IMR-90 (cell line): ENCODE measurements at regions not wholly inside any gene's neighbourhood (a gene's known extent, or its start where the extent isn't known, plus 50 kb on each side); places are given as distances from the start of the nearest gene placed in this dataset.

ENCODE experiments used
- ATAC-seq: fragments of 200-7000 bp; cut with Tn5 transposase; 2 replicates; pipeline ENCODE4 v1.9.1; 2020; ENCODE audit warnings: low read depth, mild to moderate bottlenecking, moderate library complexity
- BruUV-seq: library from RNA; stranded (reverse); fragments of 400-500 nt; replicated peaks from 2 replicates; lab custom pipeline; 2021; lab: Mats Ljungman, UMichigan
- CTCF ChIA-PET: fragments of 300-600 bp; formaldehyde crosslinking; extraction: SDS; loops from one replicate; lab custom pipeline; 2021; ENCODE audit warnings: antibody characterized with exemption; lab: Yijun Ruan, JAX
- POLR2A ChIA-PET: fragments of 300-600 bp; sonication (Branson Sonifier 250); formaldehyde crosslinking; loops from one replicate; lab custom pipeline; 2022; ENCODE audit warnings: antibody characterized with exemption; ENCODE audit not compliant: unreplicated experiment; lab: Charles Lee
- DNase-seq: peaks from one replicate; pipeline ENCODE4 v3.0.0; 2013
- H2AFZ ChIP-seq: replicated peaks from 2 replicates; pipeline ENCODE3; 2013; ENCODE audit warnings: low read length, mild to moderate bottlenecking; ENCODE audit not compliant: poor library complexity
- H2AK5ac ChIP-seq: 2 replicates; pipeline ENCODE4 v1.6.1; 2013; ENCODE audit warnings: low read depth, low read length, inconsistent platforms
- H2AK9ac ChIP-seq: replicated peaks from 2 replicates; pipeline ENCODE3; 2013; ENCODE audit warnings: mild to moderate bottlenecking, low read depth, low read length, moderate library complexity; ENCODE audit not compliant: poor library complexity
- H2BK120ac ChIP-seq: 2 replicates; pipeline ENCODE4 v1.6.1; 2013; ENCODE audit warnings: low read depth, low read length, inconsistent platforms
- H2BK15ac ChIP-seq: 3 replicates; pipeline ENCODE4 v1.6.1; 2013; ENCODE audit warnings: low read depth, low read length, inconsistent platforms
- H2BK20ac ChIP-seq: 2 replicates; pipeline ENCODE4 v1.6.1; 2013; ENCODE audit warnings: low read depth, mild to moderate bottlenecking, inconsistent platforms, low read length, moderate library complexity
- H2BK5ac ChIP-seq: 2 replicates; pipeline ENCODE4 v1.6.1; 2013; ENCODE audit warnings: mild to moderate bottlenecking, low read depth, low read length, inconsistent platforms; ENCODE audit not compliant: poor library complexity, severe bottlenecking
- H3K14ac ChIP-seq: replicated peaks from 2 replicates; pipeline ENCODE4 v1.6.1; 2013; ENCODE audit warnings: low read depth, low read length, inconsistent platforms
- H3K18ac ChIP-seq: 2 replicates; pipeline ENCODE4 v1.6.1; 2013; ENCODE audit warnings: low read depth, low read length, control low read depth
- H3K23ac ChIP-seq: 2 replicates; pipeline ENCODE4 v1.6.1; 2013; ENCODE audit warnings: low read depth, low read length, inconsistent platforms
- H3K27ac ChIP-seq: 2 replicates; pipeline ENCODE4 v1.5.1; 2013; ENCODE audit warnings: mild to moderate bottlenecking, control low read depth, low read length; ENCODE audit not compliant: insufficient read depth
- H3K27me3 ChIP-seq: 2 replicates; pipeline ENCODE4 v1.6.1; 2013; ENCODE audit warnings: low read length; ENCODE audit not compliant: control insufficient read depth, insufficient read depth
- H3K36me3 ChIP-seq: 2 replicates; pipeline ENCODE4 v1.6.1; 2013; ENCODE audit warnings: low read length, mixed read lengths; ENCODE audit not compliant: control insufficient read depth, insufficient read depth
- H3K4ac ChIP-seq: 2 replicates; pipeline ENCODE4 v1.6.1; 2013; ENCODE audit warnings: low read depth, low read length, inconsistent platforms
- H3K4me1 ChIP-seq: 2 replicates; pipeline ENCODE4 v1.6.1; 2013; ENCODE audit warnings: low read length, mixed read lengths; ENCODE audit not compliant: control insufficient read depth, insufficient read depth
- H3K4me2 ChIP-seq: 2 replicates; pipeline ENCODE4 v1.6.1; 2013; ENCODE audit warnings: low read depth, mild to moderate bottlenecking, control low read depth, low read length, moderate library complexity
- H3K4me3 ChIP-seq: 2 replicates; pipeline ENCODE4 v1.5.1; 2013; ENCODE audit warnings: low read depth, mild to moderate bottlenecking, control low read depth, low read length, moderate library complexity; ENCODE audit not compliant: insufficient read depth
- H3K56ac ChIP-seq: 2 replicates; pipeline ENCODE4 v1.6.1; 2013; ENCODE audit warnings: low read length, inconsistent platforms; ENCODE audit not compliant: insufficient read depth; ENCODE audit errors: extremely low read depth
- H3K79me1 ChIP-seq, 2 experiments: 2 replicates each; pipeline ENCODE4 v1.6.1; 2013; ENCODE audit warnings: low read length in 2 of 2, inconsistent platforms in 1 of 2, low read depth in 1 of 2
- H3K9ac ChIP-seq: 2 replicates; pipeline ENCODE4 v1.6.1; 2013; ENCODE audit warnings: low read depth, low read length, control low read depth
- H3K9me1 ChIP-seq: 2 replicates; pipeline ENCODE4 v1.6.1; 2013; ENCODE audit warnings: low read length, inconsistent platforms; ENCODE audit not compliant: insufficient read depth
- H3K9me3 ChIP-seq: 2 replicates; pipeline ENCODE4 v1.6.1; 2013; ENCODE audit warnings: low read length; ENCODE audit not compliant: control insufficient read depth, insufficient read depth
- H4K20me1 ChIP-seq: 2 replicates; pipeline ENCODE4 v1.6.1; 2013; ENCODE audit warnings: low read length, inconsistent platforms; ENCODE audit not compliant: insufficient read depth
- H4K5ac ChIP-seq: 2 replicates; pipeline ENCODE4 v1.6.1; 2013; ENCODE audit warnings: mild to moderate bottlenecking, low read depth, low read length, control low read depth
- H4K8ac ChIP-seq, 2 experiments: 2 replicates each; pipeline ENCODE4 v1.6.1; 2013; ENCODE audit warnings: low read depth in 2 of 2, low read length in 2 of 2, control low read depth in 1 of 2, inconsistent platforms in 1 of 2
- H4K91ac ChIP-seq: 2 replicates; pipeline ENCODE4 v1.6.1; 2013; ENCODE audit warnings: low read depth, low read length, inconsistent platforms; ENCODE audit not compliant: insufficient read depth
- CHD1 ChIP-seq: IDR thresholded peaks from 2 replicates; pipeline ENCODE4 v1.6.1; 2012; ENCODE audit warnings: low read depth, low read length, improper control_type of control experiment
- CTCF ChIP-seq: conservative IDR thresholded peaks from 2 replicates; pipeline ENCODE4 v1.5.1; 2012; ENCODE audit warnings: mild to moderate bottlenecking, low read depth, low read length, improper control_type of control experiment
- ELK1 ChIP-seq: fragments of 150-350 bp; IDR thresholded peaks from 2 replicates; pipeline ENCODE4 v1.6.1; 2016; ENCODE audit warnings: low read depth, mild to moderate bottlenecking, low read length, moderate library complexity, borderline replicate concordance
- FOS ChIP-seq: fragments of 150-350 bp; IDR thresholded peaks from 2 replicates; pipeline ENCODE4 v1.6.1; 2016; ENCODE audit warnings: low read depth, low read length
- MAFK ChIP-seq: IDR thresholded peaks from 2 replicates; pipeline ENCODE4 v1.6.1; 2012; ENCODE audit warnings: low read depth, low read length, improper control_type of control experiment
- MAZ ChIP-seq: IDR thresholded peaks from 2 replicates; pipeline ENCODE4 v1.6.1; 2012; ENCODE audit warnings: low read depth, mild to moderate bottlenecking, low read length, improper control_type of control experiment, moderate library complexity, borderline replicate concordance
- MXI1 ChIP-seq: IDR thresholded peaks from 2 replicates; pipeline ENCODE4 v1.6.1; 2012; ENCODE audit warnings: low read depth, mild to moderate bottlenecking, low read length, moderate library complexity, borderline replicate concordance
- RAD21 ChIP-seq: IDR thresholded peaks from 2 replicates; pipeline ENCODE4 v1.6.1; 2012; ENCODE audit warnings: low read length, improper control_type of control experiment
- RCOR1 ChIP-seq: IDR thresholded peaks from 2 replicates; pipeline ENCODE4 v1.6.1; 2012; ENCODE audit warnings: mild to moderate bottlenecking, low read length, improper control_type of control experiment; ENCODE audit not compliant: insufficient replicate concordance
- RFX5 ChIP-seq: IDR thresholded peaks from 2 replicates; pipeline ENCODE4 v1.8.0; 2012; ENCODE audit warnings: low read depth, mild to moderate bottlenecking, low read length, moderate library complexity
- SMC3 ChIP-seq: fragments of 150-350 bp; IDR thresholded peaks from 2 replicates; pipeline ENCODE4 v1.6.1; 2016; ENCODE audit warnings: low read depth, mild to moderate bottlenecking, antibody characterized with exemption, low read length, moderate library complexity
- USF2 ChIP-seq: fragments of 150-350 bp; IDR thresholded peaks from 2 replicates; pipeline ENCODE4 v1.6.1; 2017; ENCODE audit warnings: mild to moderate bottlenecking, antibody characterized with exemption, low read length, low read depth
- WGBS, 2 experiments: methylation state at CpG; one replicate each; pipeline versions ENCODE4 v1.1.5 to v1.1.7; 2013; ENCODE audit warnings: missing lambda C conversion rate in 2 of 2; ENCODE audit not compliant: insufficient read length in 1 of 2; ENCODE audit errors: extremely low coverage in 2 of 2; 5-methylcytosine and 5-hydroxymethylcytosine counted together
- dilution Hi-C: fragments of 300-500 bp; cut with HindIII; formaldehyde crosslinking; loops from one replicate; pipeline ENCODE4 v1.14.3; 2018; ENCODE audit warnings: low sequenced_read_pairs; ENCODE audit not compliant: unreplicated experiment
- in situ Hi-C: fragments of 300-500 bp; cut with MboI; formaldehyde crosslinking; loops from 3 replicates; pipeline ENCODE4 v1.14.3; 2019; ENCODE audit warnings: low sequenced_read_pairs, inconsistent platforms, mixed read lengths
- intact Hi-C: fragments of 100-400 bp; cut with micrococcal nuclease; formaldehyde crosslinking; loops from 2 replicates; pipeline ENCODE4 v1.10.0; 2022

GRCh38 chr2:217203086-217203485 is 343.2 kb upstream of the TNP1 start:
- peak overlapping the region; percentile 61; the same call in 1 of the 2 replicates for H3K18ac ChIP-seq
- peak overlapping the region; percentile 63 for H4K91ac ChIP-seq
- no peak overlapping the region for H2AK9ac ChIP-seq
- BruUV-seq, result no TSS peak
- H2BK5ac ChIP-seq, result peak overlapping the region; percentile 57
- peak overlapping the region; percentile 62 for H3K4ac ChIP-seq
- H4K20me1 ChIP-seq, result no peaks in the 10 kb centered on the region
- no peak overlapping the region for H3K14ac ChIP-seq
- H2BK20ac ChIP-seq, result peak overlapping the region; percentile 82; the same call in 1 of the 2 replicates
- peak overlapping the region; percentile 73; the same call in 1 of the 3 replicates for H2BK15ac ChIP-seq
- H3K56ac ChIP-seq, result 0 out of 2 replicates have a peak overlapping the region, but pooled peaks have one; percentile 10
- no peak overlapping the region for H3K9ac ChIP-seq
- no CpG with 5 or more reads among the region's 3 CpGs for WGBS, 2 experiments
- H3K9me1 ChIP-seq, result peaks cover 5% of the 10 kb centered on the region; the same call in 1 of the 2 replicates
- H3K4me1 ChIP-seq, result peaks cover 2% of the 10 kb centered on the region
- ChIA-PET CTCF (no interaction called here), POLR2A (no interaction called here)
- peak overlapping the region; percentile 58; the same call in 1 of the 2 replicates for H2AK5ac ChIP-seq
- H3K27me3 ChIP-seq, result no peaks in the 10 kb centered on the region
- H3K79me1 ChIP-seq, result no peaks in the 10 kb centered on the region
- H2BK120ac ChIP-seq, result peak overlapping the region; percentile 64
- no peak overlapping the region for H3K27ac ChIP-seq
- H3K4me3 ChIP-seq, result no peak overlapping the region
- intact Hi-C loops (no loop called here), in situ Hi-C loops (no loop called here), dilution Hi-C loops (no loop called here)
- no peak overlapping the region for H3K23ac ChIP-seq
- H4K5ac ChIP-seq, result no peak overlapping the region; the same call in 1 of the 2 replicates
- no peak overlapping the region for H3K4me2 ChIP-seq
- H3K9me3 ChIP-seq, result peaks cover 7% of the 10 kb centered on the region
- ATAC-seq (no peak), DNase-seq (no peak)
- TF ChIP-seq RFX5 (no peak), MAZ (no peak), CTCF (no peak), MAFK (no peak), USF2 (no peak), FOS (no peak), ELK1 (no peak), RCOR1 (no peak), MXI1 (no peak), SMC3 (no peak), RAD21 (no peak), CHD1 (no peak)
- no peaks in the 10 kb centered on the region for H3K36me3 ChIP-seq
- peak overlapping the region; percentile 36 to 63; a peak in 2 of 4 replicates for H4K8ac ChIP-seq
- H2AFZ ChIP-seq, result no peak overlapping the region
